ENCODE measurements at regions not wholly inside any gene's neighbourhood (a gene's known extent, or its start where the extent isn't known, plus 50 kb on each side); places are given as distances from the start of the nearest gene placed in this dataset.

GRCh38 chr3:64958199-64958843, 270.5 kb upstream of the ADAMTS9 start:
- Histone ChIP-seq H3K4me3 (no peak overlapping the region), H3K27me3 (replicated peaks; ENCODE audit: insufficient read depth) (no peaks in the 10 kb centered on the region), H3K36me3 (no peaks in the 10 kb centered on the region), H3K4me1 (ENCODE audit: control insufficient read depth in 1 of 2, low read depth in 2 of 2) (peaks cover 5 to 36% of the 10 kb centered on the region in 2 donors), H3K9me3 (no peaks in the 10 kb centered on the region), H3K27ac (peak overlapping the region in 1 of 2 donors; percentile 24)
- TF ChIP-seq CTCF (IDR thresholded peaks at IDR 0.05), result no peak
- DNase-seq (ENCODE audit: low spot score) (no peak), ATAC-seq (ENCODE audit: insufficient number of reproducible peaks, low FRiP score, low read depth) (no peak)

GRCh38 chr3:64957408-64958198, 269.8 kb upstream of the ADAMTS9 start:
- TF ChIP-seq CTCF (IDR thresholded peaks at IDR 0.05), result no peak
- DNase-seq (ENCODE audit: low spot score) (no peak), ATAC-seq (ENCODE audit: insufficient number of reproducible peaks, low FRiP score, low read depth) (no peak)
- Histone ChIP-seq H3K27ac (peak overlapping the region in 1 of 2 donors; percentile 24), H3K4me3 (no peak overlapping the region), H3K4me1 (ENCODE audit: control insufficient read depth in 1 of 2, low read depth in 2 of 2) (peaks cover 5 to 36% of the 10 kb centered on the region in 2 donors), H3K36me3 (no peaks in the 10 kb centered on the region), H3K27me3 (replicated peaks; ENCODE audit: insufficient read depth) (no peaks in the 10 kb centered on the region), H3K9me3 (no peaks in the 10 kb centered on the region)

- Histone ChIP-seq H3K36me3 (no peaks in the 10 kb centered on the region), H3K27me3 (replicated peaks; ENCODE audit: insufficient read depth) (no peaks in the 10 kb centered on the region), H3K4me3 (no peak overlapping the region), H3K9me3 (no peaks in the 10 kb centered on the region), H3K4me1 (ENCODE audit: control insufficient read depth in 1 of 2, low read depth in 2 of 2) (peaks cover 5 to 36% of the 10 kb centered on the region in 2 donors), H3K27ac (peak overlapping the region in 1 of 2 donors; percentile 10)
- ATAC-seq (ENCODE audit: insufficient number of reproducible peaks, low FRiP score, low read depth), result no peak
- no peak for DNase-seq (ENCODE audit: low spot score)
- no peak for TF ChIP-seq CTCF (IDR thresholded peaks at IDR 0.05)
Observed at GRCh38 chr3:64956711-64957325, 269.0 kb upstream of the ADAMTS9 start.

GRCh38 chr3:64954995-64955636, 267.3 kb upstream of the ADAMTS9 start:
- TF ChIP-seq CTCF (IDR thresholded peaks at IDR 0.05), result no peak
- Histone ChIP-seq H3K27me3 (replicated peaks; ENCODE audit: insufficient read depth) (no peaks in the 10 kb centered on the region), H3K4me1 (ENCODE audit: control insufficient read depth in 1 of 2, low read depth in 2 of 2) (peaks cover 5 to 36% of the 10 kb centered on the region in 2 donors), H3K36me3 (no peaks in the 10 kb centered on the region), H3K4me3 (no peak overlapping the region), H3K9me3 (no peaks in the 10 kb centered on the region), H3K27ac (peak overlapping the region; percentile 21 to 53)
- ATAC-seq (ENCODE audit: insufficient number of reproducible peaks, low FRiP score, low read depth) (peak; percentile 68), DNase-seq (ENCODE audit: low spot score) (peak; percentile 29)

All from thoracic aorta (tissue), 2 donors.